Activated naive CD4-positive, alpha-beta T cell treated with anti-CD3 and anti-CD28 coated beads, Interleukin-2, amount 50 U/mL, for 72 hours (primary cell): ENCODE measurements at regions not wholly inside any gene's neighbourhood (a gene's known extent, or its start where the extent isn't known, plus 50 kb on each side); places are given as distances from the start of the nearest gene placed in this dataset.
A peak's percentile ranks its signal among the peaks of the same experiment; 100 is the strongest.

Experiments
- ATAC-seq, 2 donors: fragments of 150-1000 bp; cut with Tn5 transposase; 2 replicates each; pipeline ENCODE4 v1.10.0; 2021; ENCODE audit warnings: mild to moderate bottlenecking in 2 of 2, moderate library complexity in 2 of 2
- DNase-seq, 2 donors: peaks; one replicate each; pipeline ENCODE4 v3.0.0; 2021 to 2022; ENCODE audit warnings: low spot score in 2 of 2
- H3K27ac Mint-ChIP-seq, 2 donors: one replicate each; pipeline ENCODE4 v1.8.0; 2022; ENCODE audit warnings: mild to moderate bottlenecking in 2 of 2, mixed read lengths in 2 of 2
- H3K36me3 Mint-ChIP-seq, 2 donors: one replicate each; pipeline ENCODE4 v1.8.0; 2022; ENCODE audit warnings: mixed read lengths in 2 of 2
- H3K9me3 Mint-ChIP-seq, 2 donors: one replicate each; pipeline ENCODE4 v1.8.0; 2022; ENCODE audit warnings: mixed read lengths in 2 of 2

- ATAC-seq (no peak), DNase-seq (no peak)
- Mint-ChIP-seq H3K9me3 (peaks cover 8 to 13% of the 10 kb centered on the region in 2 donors), H3K27ac (no peak overlapping the region), H3K36me3 (no peaks in the 10 kb centered on the region)
Measured at GRCh38 chr12:59158681-59159080, 238.4 kb upstream of the LRIG3 start.

GRCh38 chr12:59158066-59158465 lies 237.8 kb upstream of the LRIG3 start:
- ATAC-seq (no peak), DNase-seq (no peak)
- Mint-ChIP-seq H3K9me3 (peaks cover 8 to 13% of the 10 kb centered on the region in 2 donors), H3K36me3 (no peaks in the 10 kb centered on the region), H3K27ac (no peak overlapping the region)

- ATAC-seq (no peak), DNase-seq (no peak)
- no peaks in the 10 kb centered on the region for H3K36me3 Mint-ChIP-seq
- H3K27ac Mint-ChIP-seq = no peak overlapping the region
- H3K9me3 Mint-ChIP-seq = peaks cover 8 to 13% of the 10 kb centered on the region in 2 donors
Measured at GRCh38 chr12:59155448-59155847, 235.1 kb upstream of the LRIG3 start.

GRCh38 chr12:59151243-59151642 lies 230.9 kb upstream of the LRIG3 start:
- H3K27ac Mint-ChIP-seq = no peak overlapping the region
- peaks cover 0 to 4% of the 10 kb centered on the region in 2 donors for H3K9me3 Mint-ChIP-seq
- no peak for DNase-seq
- no peak for ATAC-seq
- no peaks in the 10 kb centered on the region for H3K36me3 Mint-ChIP-seq

GRCh38 chr12:59149995-59150642 lies 229.8 kb upstream of the LRIG3 start:
- H3K9me3 Mint-ChIP-seq = peaks cover 0 to 4% of the 10 kb centered on the region in 2 donors
- DNase-seq = peak in 1 of 2 donors; percentile 6
- no peak overlapping the region for H3K27ac Mint-ChIP-seq
- H3K36me3 Mint-ChIP-seq = no peaks in the 10 kb centered on the region
- peak; percentile 47 to 82 for ATAC-seq

- ATAC-seq (no peak), DNase-seq (no peak)
- Mint-ChIP-seq H3K27ac (no peak overlapping the region), H3K36me3 (no peaks in the 10 kb centered on the region), H3K9me3 (peaks cover 0 to 4% of the 10 kb centered on the region in 2 donors)
Measured at GRCh38 chr12:59147791-59148190, 227.5 kb upstream of the LRIG3 start.

GRCh38 chr12:59142183-59142790 lies 222.0 kb upstream of the LRIG3 start:
- Mint-ChIP-seq H3K36me3 (no peaks in the 10 kb centered on the region), H3K9me3 (no peaks in the 10 kb centered on the region), H3K27ac (no peak overlapping the region)
- DNase-seq = no peak
- no peak for ATAC-seq

- Mint-ChIP-seq H3K36me3 (no peaks in the 10 kb centered on the region), H3K9me3 (no peaks in the 10 kb centered on the region), H3K27ac (no peak overlapping the region)
- ATAC-seq = no peak
- DNase-seq = no peak
Measured at GRCh38 chr12:59134750-59135149, 214.4 kb upstream of the LRIG3 start.

GRCh38 chr12:59131462-59131861 lies 211.2 kb upstream of the LRIG3 start:
- no peak for ATAC-seq
- H3K27ac Mint-ChIP-seq = no peak overlapping the region
- H3K36me3 Mint-ChIP-seq = no peaks in the 10 kb centered on the region
- no peaks in the 10 kb centered on the region for H3K9me3 Mint-ChIP-seq
- DNase-seq = no peak

GRCh38 chr12:59122784-59123183 lies 202.5 kb upstream of the LRIG3 start:
- peaks cover 0 to 3% of the 10 kb centered on the region in 2 donors for H3K9me3 Mint-ChIP-seq
- H3K36me3 Mint-ChIP-seq = no peaks in the 10 kb centered on the region
- ATAC-seq (no peak), DNase-seq (no peak)
- no peak overlapping the region for H3K27ac Mint-ChIP-seq

- ATAC-seq (no peak), DNase-seq (no peak)
- Mint-ChIP-seq H3K27ac (no peak overlapping the region), H3K36me3 (no peaks in the 10 kb centered on the region), H3K9me3 (peaks cover 0 to 7% of the 10 kb centered on the region in 2 donors)
Measured at GRCh38 chr12:59121451-59121850, 201.1 kb upstream of the LRIG3 start.

- H3K9me3 Mint-ChIP-seq = peaks cover 0 to 4% of the 10 kb centered on the region in 2 donors
- ATAC-seq = no peak
- no peak for DNase-seq
- H3K36me3 Mint-ChIP-seq = no peaks in the 10 kb centered on the region
- no peak overlapping the region for H3K27ac Mint-ChIP-seq
Measured at GRCh38 chr12:59119676-59120075, 199.4 kb upstream of the LRIG3 start.

GRCh38 chr12:59118356-59118755 lies 198.1 kb upstream of the LRIG3 start:
- DNase-seq (no peak), ATAC-seq (no peak)
- Mint-ChIP-seq H3K9me3 (peaks cover 0 to 4% of the 10 kb centered on the region in 2 donors), H3K36me3 (no peaks in the 10 kb centered on the region), H3K27ac (no peak overlapping the region)

- ATAC-seq (no peak), DNase-seq (no peak)
- Mint-ChIP-seq H3K27ac (no peak overlapping the region), H3K9me3 (peaks cover 0 to 4% of the 10 kb centered on the region in 2 donors), H3K36me3 (no peaks in the 10 kb centered on the region)
Measured at GRCh38 chr12:59115995-59116394, 195.7 kb upstream of the LRIG3 start.

GRCh38 chr12:59115526-59115925 lies 195.2 kb upstream of the LRIG3 start:
- Mint-ChIP-seq H3K9me3 (peaks cover 0 to 4% of the 10 kb centered on the region in 2 donors), H3K27ac (no peak overlapping the region), H3K36me3 (no peaks in the 10 kb centered on the region)
- ATAC-seq (no peak), DNase-seq (no peak)

- H3K36me3 Mint-ChIP-seq = no peaks in the 10 kb centered on the region
- H3K9me3 Mint-ChIP-seq = peaks cover 0 to 6% of the 10 kb centered on the region in 2 donors
- peak; percentile 20 to 72 for ATAC-seq
Measured at GRCh38 chr12:59113831-59114615, 193.7 kb upstream of the LRIG3 start.

GRCh38 chr12:59111851-59112250 lies 191.5 kb upstream of the LRIG3 start:
- DNase-seq (no peak), ATAC-seq (no peak)
- no peak overlapping the region for H3K27ac Mint-ChIP-seq
- H3K9me3 Mint-ChIP-seq = peaks cover 0 to 3% of the 10 kb centered on the region in 2 donors
- H3K36me3 Mint-ChIP-seq = no peaks in the 10 kb centered on the region

More at GRCh38 chr12:59113831-59114615, 193.7 kb upstream of the LRIG3 start:
- H3K27ac Mint-ChIP-seq = no peak overlapping the region
- DNase-seq = peak in 1 of 2 donors; percentile 70
